Neural crest cell (in vitro differentiated cells): ENCODE measurements at regions not wholly inside any gene's neighbourhood (a gene's known extent, or its start where the extent isn't known, plus 50 kb on each side); places are given as distances from the start of the nearest gene placed in this dataset.

Source experiments
- DNase-seq: peaks from one replicate; pipeline ENCODE4 v3.0.0; 2021; ENCODE audit warnings: low read depth, mixed read lengths, low spot score
- H3K27ac Mint-ChIP-seq: one replicate; pipeline ENCODE4 v1.8.0; 2021; ENCODE audit warnings: mild to moderate bottlenecking, mixed read lengths; ENCODE audit not compliant: unreplicated experiment
- H3K27me3 Mint-ChIP-seq: 2 replicates; pipeline ENCODE4 v1.8.0; 2021; ENCODE audit warnings: low read depth, mild to moderate bottlenecking, mixed read lengths
- H3K36me3 Mint-ChIP-seq: 2 replicates; pipeline ENCODE4 v1.8.0; 2021; ENCODE audit warnings: low read depth, mild to moderate bottlenecking, mixed read lengths
- H3K4me1 Mint-ChIP-seq: 2 replicates; pipeline ENCODE4 v1.8.0; 2021; ENCODE audit warnings: mixed read lengths
- H3K4me3 Mint-ChIP-seq: one replicate; pipeline ENCODE4 v1.8.0; 2021; ENCODE audit warnings: mild to moderate bottlenecking, mixed read lengths
- H3K9me3 Mint-ChIP-seq: 2 replicates; pipeline ENCODE4 v1.8.0; 2021; ENCODE audit warnings: mixed read lengths
- TF ChIP-seq, protein P1 (sequence below): fragments of 200-600 bp; sonication (generic); conservative IDR thresholded peaks from 2 replicates; pipeline ENCODE4 v1.5.0; 2021; ENCODE audit warnings: antibody characterized with exemption, mild to moderate bottlenecking

DNA sequence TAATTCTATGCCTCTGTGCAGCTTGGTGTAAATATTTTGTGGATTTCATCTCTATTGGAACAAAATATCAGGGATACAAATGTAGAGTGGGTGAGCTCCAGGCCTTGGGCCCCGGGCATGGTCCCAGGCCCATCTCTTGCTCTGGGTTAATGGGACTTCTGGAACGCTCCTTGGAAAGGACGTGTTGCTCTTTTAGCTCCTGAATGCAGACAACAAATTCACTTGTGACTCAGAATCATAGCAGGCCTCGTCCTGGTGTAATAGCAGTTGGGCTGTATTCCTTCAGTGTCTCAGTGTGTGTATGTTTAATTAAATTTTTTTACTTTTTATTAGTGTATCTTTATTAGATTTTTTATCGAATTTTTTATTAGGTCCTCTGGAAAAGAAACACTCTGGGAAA, 266.7 kb upstream of the C2CD4B start:
- TF ChIP-seq, protein P1, sequence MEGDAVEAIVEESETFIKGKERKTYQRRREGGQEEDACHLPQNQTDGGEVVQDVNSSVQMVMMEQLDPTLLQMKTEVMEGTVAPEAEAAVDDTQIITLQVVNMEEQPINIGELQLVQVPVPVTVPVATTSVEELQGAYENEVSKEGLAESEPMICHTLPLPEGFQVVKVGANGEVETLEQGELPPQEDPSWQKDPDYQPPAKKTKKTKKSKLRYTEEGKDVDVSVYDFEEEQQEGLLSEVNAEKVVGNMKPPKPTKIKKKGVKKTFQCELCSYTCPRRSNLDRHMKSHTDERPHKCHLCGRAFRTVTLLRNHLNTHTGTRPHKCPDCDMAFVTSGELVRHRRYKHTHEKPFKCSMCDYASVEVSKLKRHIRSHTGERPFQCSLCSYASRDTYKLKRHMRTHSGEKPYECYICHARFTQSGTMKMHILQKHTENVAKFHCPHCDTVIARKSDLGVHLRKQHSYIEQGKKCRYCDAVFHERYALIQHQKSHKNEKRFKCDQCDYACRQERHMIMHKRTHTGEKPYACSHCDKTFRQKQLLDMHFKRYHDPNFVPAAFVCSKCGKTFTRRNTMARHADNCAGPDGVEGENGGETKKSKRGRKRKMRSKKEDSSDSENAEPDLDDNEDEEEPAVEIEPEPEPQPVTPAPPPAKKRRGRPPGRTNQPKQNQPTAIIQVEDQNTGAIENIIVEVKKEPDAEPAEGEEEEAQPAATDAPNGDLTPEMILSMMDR: no peak
- no peaks in the 10 kb centered on the region for H3K36me3 Mint-ChIP-seq
- no peak for DNase-seq
- H3K27ac Mint-ChIP-seq: no peak overlapping the region
- no peak overlapping the region for H3K4me3 Mint-ChIP-seq
- peaks cover 2% of the 10 kb centered on the region for H3K9me3 Mint-ChIP-seq
- H3K4me1 Mint-ChIP-seq: no peaks in the 10 kb centered on the region
- no peaks in the 10 kb centered on the region for H3K27me3 Mint-ChIP-seq

DNA sequence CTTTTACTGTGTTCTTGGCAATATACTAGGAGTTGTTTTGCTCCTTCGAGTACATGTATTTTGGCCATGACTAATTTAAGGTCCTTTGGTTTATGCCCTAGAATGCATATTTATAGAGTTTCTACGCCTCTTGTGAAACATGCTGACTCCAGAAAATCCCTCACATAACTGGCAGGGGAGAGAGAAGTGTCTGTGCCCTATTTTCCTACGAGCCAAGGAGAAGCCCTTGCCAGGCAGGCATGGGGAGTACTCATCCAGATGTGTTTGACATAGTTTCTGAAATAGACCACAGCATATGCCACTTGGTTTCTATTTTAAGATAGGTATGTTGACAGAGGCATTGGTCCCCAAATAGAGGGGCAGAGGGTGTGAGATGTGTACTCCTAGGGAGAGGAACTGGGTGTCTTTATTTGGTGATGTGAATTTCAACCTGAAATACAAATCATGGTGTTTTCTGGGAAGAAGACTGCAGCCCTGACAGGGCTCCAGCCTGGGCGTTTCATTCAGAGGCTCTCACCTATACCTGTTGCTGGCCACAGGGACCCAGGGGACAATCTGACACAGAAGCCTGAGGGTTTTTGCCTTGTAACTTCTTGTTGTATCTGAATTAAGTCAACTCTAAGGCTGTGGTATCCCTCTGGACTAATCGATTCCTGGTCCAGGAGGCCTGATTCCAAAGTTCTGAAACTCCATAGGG, 267.8 kb upstream of the C2CD4B start:
- Mint-ChIP-seq H3K36me3 (no peaks in the 10 kb centered on the region), H3K27ac (no peak overlapping the region), H3K9me3 (peaks cover 2% of the 10 kb centered on the region), H3K4me3 (no peak overlapping the region), H3K4me1 (no peaks in the 10 kb centered on the region), H3K27me3 (no peaks in the 10 kb centered on the region)
- TF ChIP-seq, protein P1: no peak
- no peak for DNase-seq

DNA sequence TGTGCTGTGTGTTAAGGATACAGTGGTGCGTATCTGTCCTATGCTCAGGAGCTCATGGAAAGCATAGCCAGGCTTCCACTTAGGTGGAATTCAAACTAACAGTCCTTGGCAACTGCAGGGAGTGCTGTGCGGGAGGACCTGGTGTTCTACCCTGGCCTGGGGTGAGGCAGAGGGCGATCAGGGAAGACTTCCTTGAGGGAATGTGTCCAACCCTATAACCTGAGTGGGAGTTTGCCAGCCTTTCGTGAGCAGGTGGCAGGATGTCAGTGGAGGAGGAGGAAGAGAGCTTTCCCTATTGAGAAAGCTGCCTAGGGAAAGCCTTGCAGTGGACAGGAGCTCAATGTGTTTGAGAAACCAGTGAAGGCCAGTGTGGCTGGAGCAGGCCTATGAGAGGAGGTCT, 271.1 kb upstream of the C2CD4B start:
- Mint-ChIP-seq H3K4me3 (no peak overlapping the region), H3K27ac (no peak overlapping the region), H3K9me3 (peaks cover 2% of the 10 kb centered on the region), H3K27me3 (no peaks in the 10 kb centered on the region), H3K36me3 (no peaks in the 10 kb centered on the region), H3K4me1 (peaks cover 16% of the 10 kb centered on the region)
- TF ChIP-seq, protein P1: no peak
- DNase-seq: no peak

DNA sequence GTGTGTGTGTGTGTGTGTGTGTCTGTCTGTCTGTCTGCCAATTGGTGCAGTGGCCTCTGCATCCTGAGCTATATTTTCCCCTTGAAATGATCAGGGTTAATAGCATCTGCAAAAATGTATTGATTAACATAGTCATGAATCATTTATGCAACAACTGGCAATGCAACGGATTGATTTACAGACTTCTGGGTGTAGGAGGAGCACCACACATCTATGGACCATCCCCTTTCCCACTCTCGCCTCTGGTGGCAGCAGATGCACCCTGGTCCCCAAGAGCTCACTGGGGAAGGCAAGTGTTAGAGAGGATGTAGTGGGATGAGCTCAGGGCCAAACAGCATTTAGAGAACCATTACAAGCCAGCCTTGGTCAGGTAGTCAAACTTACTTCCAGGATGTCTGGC, 272.7 kb upstream of the C2CD4B start:
- peak overlapping the region; percentile 15 for H3K27ac Mint-ChIP-seq

DNA sequence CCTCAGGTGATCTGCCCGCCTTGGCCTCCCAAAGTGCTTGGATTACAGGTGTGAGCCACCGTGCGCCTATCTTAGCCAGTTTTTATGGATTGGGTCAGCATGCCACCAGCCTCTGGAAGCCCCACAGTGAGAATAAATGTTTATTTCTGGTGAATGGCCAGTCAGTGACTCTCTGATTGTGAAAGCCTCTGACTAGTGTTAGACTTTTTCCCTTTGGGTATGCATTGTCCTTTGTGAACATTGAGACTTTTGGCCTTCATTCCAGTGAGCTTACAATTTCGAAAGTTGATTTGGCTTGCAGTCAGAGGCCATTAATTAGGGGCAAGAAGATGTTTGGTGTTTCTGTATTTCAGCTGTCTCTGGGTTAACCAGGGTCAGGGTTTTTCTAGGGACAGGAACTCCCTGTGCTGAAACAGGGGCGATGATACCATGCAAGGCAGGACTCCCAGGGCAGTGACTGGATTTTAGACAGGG, 274.5 kb upstream of the C2CD4B start:
- no peaks in the 10 kb centered on the region for H3K36me3 Mint-ChIP-seq
- H3K27ac Mint-ChIP-seq: no peak overlapping the region
- TF ChIP-seq, protein P1: no peak
- H3K9me3 Mint-ChIP-seq: peaks cover 2% of the 10 kb centered on the region
- no peak for DNase-seq
- no peak overlapping the region for H3K4me3 Mint-ChIP-seq
- peaks cover 16% of the 10 kb centered on the region for H3K4me1 Mint-ChIP-seq
- no peaks in the 10 kb centered on the region for H3K27me3 Mint-ChIP-seq

More for the DNA sequence above, 272.7 kb upstream of the C2CD4B start:
- H3K4me1 Mint-ChIP-seq: peaks cover 16% of the 10 kb centered on the region
- TF ChIP-seq, protein P1: no peak
- no peaks in the 10 kb centered on the region for H3K36me3 Mint-ChIP-seq
- no peaks in the 10 kb centered on the region for H3K27me3 Mint-ChIP-seq
- no peak for DNase-seq
- no peak overlapping the region for H3K4me3 Mint-ChIP-seq
- H3K9me3 Mint-ChIP-seq: peaks cover 2% of the 10 kb centered on the region
